HEK293 (cell line): ENCODE measurements at regions not wholly inside any gene's neighbourhood (a gene's known extent, or its start where the extent isn't known, plus 50 kb on each side); places are given as distances from the start of the nearest gene placed in this dataset.
"Not testable (repeated sequence)": the region's sequence is repeated elsewhere in the genome, so short reads cannot be mapped to it uniquely, and the experiment has no call there.

Source experiments
- CTCF ChIA-PET: fragments of 350-600 bp; formaldehyde crosslinking; extraction: SDS; loops from one replicate; lab custom pipeline; 2021; ENCODE audit warnings: antibody characterized with exemption; lab: Yijun Ruan, JAX
- POLR2A ChIA-PET: fragments of 300-600 bp; formaldehyde crosslinking; extraction: SDS; loops from one replicate; lab custom pipeline; 2020; ENCODE audit warnings: antibody characterized with exemption, inconsistent platforms; lab: Yijun Ruan, JAX
- H3K27ac ChIP-seq: fragments of 200-500 bp; sonication (Bioruptor generic); 2 replicates; pipeline ENCODE4 v1.5.1; 2014; ENCODE audit warnings: low read depth, low read length, control low read depth, inconsistent platforms; ENCODE audit errors: extremely low read depth
- H3K36me3 ChIP-seq, 2 experiments: fragments of 200-500 bp in 1 of 2; sonication (Bioruptor generic) in 1 of 2; 1 replicate in 1 of 2; 2 replicates in 1 of 2; pipeline ENCODE4 v1.5.1; 2014 to 2017; ENCODE audit warnings: inconsistent platforms in 2 of 2, low read length in 2 of 2; ENCODE audit not compliant: control insufficient read depth in 2 of 2, insufficient read depth in 1 of 2
- H3K4me1 ChIP-seq: fragments of 200-500 bp; sonication (Bioruptor generic); 2 replicates; pipeline ENCODE4 v1.5.1; 2014; ENCODE audit warnings: mild to moderate bottlenecking, low read length, inconsistent platforms; ENCODE audit not compliant: control insufficient read depth, insufficient read depth
- H3K4me3 ChIP-seq: 2 replicates; pipeline ENCODE4 v1.5.1; 2011; ENCODE audit warnings: low read depth, mild to moderate bottlenecking, control low read depth, low read length, moderate library complexity
- H3K9me3 ChIP-seq: fragments of 200-500 bp; sonication (Bioruptor generic); 2 replicates; pipeline ENCODE4 v1.5.1; 2014; ENCODE audit warnings: low read depth, low read length, inconsistent platforms; ENCODE audit not compliant: control insufficient read depth, insufficient read depth
- FEZF1 ChIP-seq: fragments of 450-650 bp; formaldehyde crosslinking; IDR thresholded peaks from 2 replicates; pipeline ENCODE4 v1.5.1; 2016; ENCODE audit warnings: missing biosample characterization, missing genetic modification characterization
- MYNN ChIP-seq: fragments of 450-650 bp; formaldehyde crosslinking; IDR thresholded peaks from 2 replicates; pipeline ENCODE4 v1.5.1; 2016; ENCODE audit warnings: missing biosample characterization, missing genetic modification characterization, borderline replicate concordance
- RBAK ChIP-seq: fragments of 450-650 bp; formaldehyde crosslinking; IDR thresholded peaks from 2 replicates; pipeline ENCODE4 v1.5.1; 2016; ENCODE audit warnings: missing biosample characterization, missing genetic modification characterization
- TRIM28 ChIP-seq: IDR thresholded peaks from 2 replicates; pipeline ENCODE4 v1.6.1; 2011; ENCODE audit warnings: low read length, control low read depth, borderline replicate concordance
- ZBTB10 ChIP-seq: fragments of 450-650 bp; formaldehyde crosslinking; IDR thresholded peaks from 2 replicates; pipeline ENCODE4 v1.5.1; 2016; ENCODE audit warnings: missing biosample characterization, missing genetic modification characterization
- ZBTB26 ChIP-seq: fragments of 450-650 bp; formaldehyde crosslinking; optimal IDR thresholded peaks from 2 replicates; pipeline ENCODE3; 2016; ENCODE audit warnings: missing biosample characterization, mild to moderate bottlenecking, missing genetic modification characterization
- ZIC2 ChIP-seq: fragments of 450-650 bp; formaldehyde crosslinking; IDR thresholded peaks from 2 replicates; pipeline ENCODE4 v1.5.1; 2016; ENCODE audit warnings: missing biosample characterization, missing genetic modification characterization
- ZNF157 ChIP-seq: fragments of 450-650 bp; formaldehyde crosslinking; IDR thresholded peaks from 2 replicates; pipeline ENCODE4 v1.5.1; 2016; ENCODE audit warnings: missing biosample characterization, missing genetic modification characterization
- ZNF175 ChIP-seq: fragments of 450-650 bp; formaldehyde crosslinking; IDR thresholded peaks from 2 replicates; pipeline ENCODE4 v1.5.1; 2016; ENCODE audit warnings: missing biosample characterization, missing genetic modification characterization
- ZNF184 ChIP-seq: fragments of 450-650 bp; IDR thresholded peaks from 2 replicates; pipeline ENCODE4 v1.5.1; 2018; ENCODE audit warnings: missing biosample characterization, mild to moderate bottlenecking, missing genetic modification characterization
- ZNF19 ChIP-seq: fragments of 450-650 bp; formaldehyde crosslinking; IDR thresholded peaks from 2 replicates; pipeline ENCODE4; 2016; ENCODE audit warnings: missing biosample characterization, missing genetic modification characterization, low read depth
- ZNF2 ChIP-seq: fragments of 450-650 bp; formaldehyde crosslinking; IDR thresholded peaks from 2 replicates; pipeline ENCODE4 v1.5.1; 2016; ENCODE audit warnings: missing biosample characterization, missing genetic modification characterization
- ZNF214 ChIP-seq: fragments of 450-650 bp; formaldehyde crosslinking; IDR thresholded peaks from 2 replicates; pipeline ENCODE4 v1.5.1; 2017; ENCODE audit warnings: missing biosample characterization, mild to moderate bottlenecking, missing genetic modification characterization, borderline replicate concordance
- ZNF248 ChIP-seq: fragments of 450-650 bp; formaldehyde crosslinking; IDR thresholded peaks from 2 replicates; pipeline ENCODE4 v1.5.1; 2017; ENCODE audit warnings: missing biosample characterization, missing genetic modification characterization
- ZNF274 ChIP-seq, 2 experiments: fragments of 200-500 bp in 1 of 2; fragments of 450-650 bp in 1 of 2; sonication (Bioruptor generic) in 1 of 2; formaldehyde crosslinking in 1 of 2; IDR thresholded peaks; 2 replicates each; pipeline versions ENCODE4 v1.5.1 to v1.6.1; 2014 to 2016; ENCODE audit warnings: borderline replicate concordance in 1 of 2, inconsistent platforms in 1 of 2, low read length in 1 of 2, missing biosample characterization in 1 of 2, missing genetic modification characterization in 1 of 2
- ZNF449 ChIP-seq: fragments of 450-650 bp; formaldehyde crosslinking; IDR thresholded peaks from 2 replicates; pipeline ENCODE4 v1.5.1; 2017; ENCODE audit warnings: missing biosample characterization, mild to moderate bottlenecking, missing genetic modification characterization, moderate library complexity
- ZNF560 ChIP-seq: fragments of 450-650 bp; formaldehyde crosslinking; IDR thresholded peaks from 2 replicates; pipeline ENCODE4 v1.5.1; 2017; ENCODE audit warnings: missing biosample characterization, missing genetic modification characterization, borderline replicate concordance
- ZNF629 ChIP-seq: fragments of 450-650 bp; formaldehyde crosslinking; IDR thresholded peaks from 2 replicates; pipeline ENCODE4 v1.5.1; 2017; ENCODE audit warnings: missing biosample characterization, missing genetic modification characterization

GRCh38 chr3:177411201-177411600 is 213.9 kb upstream of the TBL1XR1 start (continued):
- TF ChIP-seq ZBTB26 (tag by site-specific recombination) = no peak

GRCh38 chr3:177412677-177413170 is 215.4 kb upstream of the TBL1XR1 start:
- H3K27ac ChIP-seq, H3K4me1 ChIP-seq, POLR2A ChIA-PET, H3K36me3 ChIP-seq, H3K9me3 ChIP-seq, H3K4me3 ChIP-seq, CTCF ChIA-PET: not testable (repeated sequence)

GRCh38 chr3:177414093-177414492 is 216.8 kb upstream of the TBL1XR1 start:
- TF ChIP-seq ZNF214 (tag by site-specific recombination) (no peak), ZIC2 (tag by site-specific recombination) (no peak), ZNF449 (tag by site-specific recombination) (no peak), FEZF1 (tag by site-specific recombination) (no peak)
- TF ChIP-seq, all 188 proteins: peak for 0
- Histone ChIP-seq H3K27ac (no peak overlapping the region), H3K4me1 (no peaks in the 10 kb centered on the region), H3K36me3 (no peaks in the 10 kb centered on the region), H3K9me3 (no peaks in the 10 kb centered on the region), H3K4me3 (no peak overlapping the region)
- POLR2A ChIA-PET = no interaction called here
- CTCF ChIA-PET = interaction anchor here (0.6 kb wide), 1 partner anchor 261 kb away, joined by 3 read pairs; no protein-coding TSS in a partner anchor

- TF ChIP-seq ZNF2 (tag by site-specific recombination) (no peak), ZNF248 (tag by site-specific recombination) (no peak), ZNF560 (no peak), ZNF184 (no peak), ZNF175 (tag by site-specific recombination) (no peak), ZNF19 (tag by site-specific recombination) (no peak), MYNN (no peak), RBAK (no peak), TRIM28 (no peak), ZNF629 (tag by site-specific recombination) (no peak), ZBTB10 (no peak), ZNF157 (tag by site-specific recombination) (no peak), ZNF274 (IDR thresholded peaks at IDR 0.05; ENCODE audit: low read length) (no peak), ZNF274 (tag by site-specific recombination; IDR thresholded peaks at IDR 0.05; ENCODE audit: borderline replicate concordance) (no peak)
- Histone ChIP-seq H3K9me3 (no peaks in the 10 kb centered on the region), H3K4me1 (no peaks in the 10 kb centered on the region), H3K4me3 (no peak overlapping the region), H3K27ac (no peak overlapping the region), H3K36me3 (no peaks in the 10 kb centered on the region)
- ChIA-PET CTCF (no interaction called here), POLR2A (no interaction called here)
Measured at GRCh38 chr3:177418787-177419186, 221.5 kb upstream of the TBL1XR1 start.
